Esophagus muscularis mucosa (tissue), 4 donors: ENCODE measurements at regions not wholly inside any gene's neighbourhood (a gene's known extent, or its start where the extent isn't known, plus 50 kb on each side); places are given as distances from the start of the nearest gene placed in this dataset.

Source experiments
- EP300 ChIP-seq: sonication (generic); formaldehyde crosslinking; IDR thresholded peaks from one replicate; pipeline ENCODE4 v1.6.1; 2017; ENCODE audit warnings: antibody characterized with exemption
- POLR2A ChIP-seq: fragments of 450-650 bp; IDR thresholded peaks from one replicate; pipeline ENCODE4 v1.6.1; 2017; ENCODE audit warnings: antibody characterized with exemption, moderate library complexity, mild to moderate bottlenecking, low read depth
- TF ChIP-seq, protein P1 (sequence below), 3 experiments: fragments of 200-600 bp in 2 of 3; fragments of 450-650 bp in 1 of 3; sonication (generic) in 2 of 3; IDR thresholded peaks; one replicate each; pipeline ENCODE4 v1.5.1; 2017 to 2019; ENCODE audit warnings: antibody characterized with exemption in 3 of 3, mild to moderate bottlenecking in 2 of 3, moderate library complexity in 1 of 3

DNA sequence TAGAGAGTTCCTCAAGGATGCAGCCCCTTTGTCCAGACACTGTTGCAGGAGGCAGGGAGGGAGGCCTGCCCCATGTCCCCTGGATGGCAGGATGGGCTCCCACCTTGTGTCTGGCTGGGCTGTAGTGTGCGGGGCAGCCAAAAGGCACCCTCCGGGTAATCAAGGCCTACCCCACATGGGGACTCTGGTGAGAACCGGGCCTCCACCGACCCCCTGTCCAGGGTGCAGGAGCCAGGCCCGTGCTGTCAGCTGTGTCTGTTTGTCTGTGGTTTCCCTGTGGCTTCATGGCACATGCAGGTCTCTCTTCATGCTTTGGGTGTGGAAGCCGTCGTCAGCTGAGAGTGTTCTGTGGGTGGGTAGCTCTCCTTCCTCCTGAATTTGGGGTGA, 1240.9 kb downstream of the BRD1 start:
- TF ChIP-seq, protein P1, sequence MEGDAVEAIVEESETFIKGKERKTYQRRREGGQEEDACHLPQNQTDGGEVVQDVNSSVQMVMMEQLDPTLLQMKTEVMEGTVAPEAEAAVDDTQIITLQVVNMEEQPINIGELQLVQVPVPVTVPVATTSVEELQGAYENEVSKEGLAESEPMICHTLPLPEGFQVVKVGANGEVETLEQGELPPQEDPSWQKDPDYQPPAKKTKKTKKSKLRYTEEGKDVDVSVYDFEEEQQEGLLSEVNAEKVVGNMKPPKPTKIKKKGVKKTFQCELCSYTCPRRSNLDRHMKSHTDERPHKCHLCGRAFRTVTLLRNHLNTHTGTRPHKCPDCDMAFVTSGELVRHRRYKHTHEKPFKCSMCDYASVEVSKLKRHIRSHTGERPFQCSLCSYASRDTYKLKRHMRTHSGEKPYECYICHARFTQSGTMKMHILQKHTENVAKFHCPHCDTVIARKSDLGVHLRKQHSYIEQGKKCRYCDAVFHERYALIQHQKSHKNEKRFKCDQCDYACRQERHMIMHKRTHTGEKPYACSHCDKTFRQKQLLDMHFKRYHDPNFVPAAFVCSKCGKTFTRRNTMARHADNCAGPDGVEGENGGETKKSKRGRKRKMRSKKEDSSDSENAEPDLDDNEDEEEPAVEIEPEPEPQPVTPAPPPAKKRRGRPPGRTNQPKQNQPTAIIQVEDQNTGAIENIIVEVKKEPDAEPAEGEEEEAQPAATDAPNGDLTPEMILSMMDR (IDR thresholded peaks at IDR 0.05): no peak
- no peak for TF ChIP-seq EP300
- no peak for TF ChIP-seq POLR2A
